ENCODE measurements at regions not wholly inside any gene's neighbourhood (a gene's known extent, or its start where the extent isn't known, plus 50 kb on each side); places are given as distances from the start of the nearest gene placed in this dataset.

- TF ChIP-seq, protein P1, sequence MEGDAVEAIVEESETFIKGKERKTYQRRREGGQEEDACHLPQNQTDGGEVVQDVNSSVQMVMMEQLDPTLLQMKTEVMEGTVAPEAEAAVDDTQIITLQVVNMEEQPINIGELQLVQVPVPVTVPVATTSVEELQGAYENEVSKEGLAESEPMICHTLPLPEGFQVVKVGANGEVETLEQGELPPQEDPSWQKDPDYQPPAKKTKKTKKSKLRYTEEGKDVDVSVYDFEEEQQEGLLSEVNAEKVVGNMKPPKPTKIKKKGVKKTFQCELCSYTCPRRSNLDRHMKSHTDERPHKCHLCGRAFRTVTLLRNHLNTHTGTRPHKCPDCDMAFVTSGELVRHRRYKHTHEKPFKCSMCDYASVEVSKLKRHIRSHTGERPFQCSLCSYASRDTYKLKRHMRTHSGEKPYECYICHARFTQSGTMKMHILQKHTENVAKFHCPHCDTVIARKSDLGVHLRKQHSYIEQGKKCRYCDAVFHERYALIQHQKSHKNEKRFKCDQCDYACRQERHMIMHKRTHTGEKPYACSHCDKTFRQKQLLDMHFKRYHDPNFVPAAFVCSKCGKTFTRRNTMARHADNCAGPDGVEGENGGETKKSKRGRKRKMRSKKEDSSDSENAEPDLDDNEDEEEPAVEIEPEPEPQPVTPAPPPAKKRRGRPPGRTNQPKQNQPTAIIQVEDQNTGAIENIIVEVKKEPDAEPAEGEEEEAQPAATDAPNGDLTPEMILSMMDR (IDR thresholded peaks at IDR 0.05; ENCODE audit: control extremely low read depth, extremely low read depth, low read depth, missing control alignments) = no peak
- CTCF ChIA-PET = no interaction called here
- no peak for DNase-seq (ENCODE audit: extremely low spot score)
- POLR2A ChIA-PET = no interaction called here
Observed at GRCh38 chr7:85239109-85239508, 52.3 kb upstream of the SEMA3D start.

DNA sequence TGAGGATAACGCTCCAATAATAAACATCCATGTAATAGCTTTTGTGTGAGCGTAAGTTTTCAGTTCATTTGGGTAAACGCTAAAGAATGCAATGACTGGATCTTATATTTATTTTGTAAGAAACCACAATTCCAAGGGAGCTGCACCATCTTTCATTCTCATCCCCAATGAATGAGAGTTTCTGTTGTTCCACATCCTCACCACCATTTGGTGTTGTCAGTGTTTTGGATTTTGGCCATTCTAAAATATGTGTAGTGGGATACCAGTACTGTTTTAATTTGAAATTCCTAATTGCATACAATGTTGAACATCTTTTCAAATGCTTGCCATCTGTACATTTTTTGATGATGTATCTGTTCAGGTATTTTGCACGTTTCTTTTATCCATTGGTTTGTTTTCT is 50.9 kb upstream of the SEMA3D start:
- DNase-seq (ENCODE audit: extremely low spot score) = no peak
- POLR2A ChIA-PET = no interaction called here

More for the DNA sequence above, 50.9 kb upstream of the SEMA3D start:
- CTCF ChIA-PET = no interaction called here
- TF ChIP-seq, protein P1 (IDR thresholded peaks at IDR 0.05; ENCODE audit: control extremely low read depth, extremely low read depth, low read depth, missing control alignments) = no peak

Measured in GM10248 (cell line).